HepG2 (cell line): ENCODE measurements at regions not wholly inside any gene's neighbourhood (a gene's known extent, or its start where the extent isn't known, plus 50 kb on each side); places are given as distances from the start of the nearest gene placed in this dataset.

Experiments
- IKZF4 ChIP-seq: sonication (generic); formaldehyde crosslinking; IDR thresholded peaks from 2 replicates; pipeline ENCODE4 v1.5.1; 2020; ENCODE audit warnings: borderline replicate concordance, mild to moderate bottlenecking, low read depth, missing genetic modification reagents; ENCODE audit errors: not compliant biosample characterization
- KLF11 ChIP-seq: IDR thresholded peaks from 2 replicates; pipeline ENCODE4 v1.6.1; 2016; ENCODE audit warnings: missing compliant biosample characterization
- KLF6 ChIP-seq: IDR thresholded peaks from 2 replicates; pipeline ENCODE4 v1.8.0; 2016; ENCODE audit warnings: missing biosample characterization, missing genetic modification reagents
- SIN3B ChIP-seq: fragments of 150-350 bp; IDR thresholded peaks from 2 replicates; pipeline ENCODE4 v1.6.1; 2014; ENCODE audit warnings: low read length
- SP4 ChIP-seq: sonication (generic); formaldehyde crosslinking; IDR thresholded peaks from 2 replicates; pipeline ENCODE4 v1.8.1; 2023; ENCODE audit warnings: mild to moderate bottlenecking, missing genetic modification reagents
- TOE1 ChIP-seq: sonication (generic); formaldehyde crosslinking; IDR thresholded peaks from 2 replicates; pipeline ENCODE4 v1.4.0; 2020; ENCODE audit warnings: mild to moderate bottlenecking, missing genetic modification reagents
- ZFYVE20 ChIP-seq: sonication (generic); formaldehyde crosslinking; IDR thresholded peaks from 2 replicates; pipeline ENCODE4 v1.8.0; 2023; ENCODE audit warnings: low read depth, mild to moderate bottlenecking, moderate library complexity, missing genetic modification reagents, borderline replicate concordance
- ZNF737 ChIP-seq: sonication (generic); formaldehyde crosslinking; IDR thresholded peaks from 2 replicates; pipeline ENCODE4 v1.5.0; 2020; ENCODE audit warnings: missing genetic modification reagents, mild to moderate bottlenecking, borderline replicate concordance
- ZNF788 ChIP-seq: sonication (generic); formaldehyde crosslinking; IDR thresholded peaks from 2 replicates; pipeline ENCODE4 v1.5.0; 2020; ENCODE audit warnings: mild to moderate bottlenecking, missing genetic modification reagents, borderline replicate concordance
- TF ChIP-seq, protein P1 (sequence below): sonication (generic); formaldehyde crosslinking; IDR thresholded peaks from 2 replicates; pipeline ENCODE4 v1.5.0; 2020; ENCODE audit warnings: mild to moderate bottlenecking, missing genetic modification reagents
- TF ChIP-seq, protein P2 (sequence below): IDR thresholded peaks from 2 replicates; pipeline ENCODE4 v1.6.1; 2018; ENCODE audit warnings: missing genetic modification reagents

DNA sequence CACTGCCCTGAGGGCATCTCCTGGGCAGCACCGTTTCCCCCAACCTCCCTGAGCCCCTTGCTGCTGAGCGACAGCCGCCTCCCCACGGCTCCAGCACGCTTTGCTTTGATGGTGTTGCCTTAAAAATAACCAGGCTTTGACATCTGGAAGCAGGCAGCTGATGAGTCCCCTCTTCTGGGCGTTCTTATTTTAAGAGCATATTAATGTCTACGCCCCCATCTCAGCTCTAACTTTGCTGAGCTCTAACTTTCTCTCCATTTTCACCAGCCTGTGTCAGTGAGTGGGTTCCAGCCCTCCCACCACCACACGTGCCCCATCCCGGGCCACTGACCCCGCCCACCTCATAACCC is 70.2 kb downstream of the ADRA2C start (continued):
- TF ChIP-seq ZNF737 (CRISPR knock-in tag) (no peak), TOE1 (CRISPR knock-in tag) (no peak), SP4 (CRISPR knock-in tag) (no peak), KLF6 (no peak), IKZF4 (CRISPR knock-in tag) (no peak), KLF11 (no peak), SIN3B (no peak), ZFYVE20 (no peak), ZNF788 (CRISPR knock-in tag) (no peak)
- TF ChIP-seq, protein P1, sequence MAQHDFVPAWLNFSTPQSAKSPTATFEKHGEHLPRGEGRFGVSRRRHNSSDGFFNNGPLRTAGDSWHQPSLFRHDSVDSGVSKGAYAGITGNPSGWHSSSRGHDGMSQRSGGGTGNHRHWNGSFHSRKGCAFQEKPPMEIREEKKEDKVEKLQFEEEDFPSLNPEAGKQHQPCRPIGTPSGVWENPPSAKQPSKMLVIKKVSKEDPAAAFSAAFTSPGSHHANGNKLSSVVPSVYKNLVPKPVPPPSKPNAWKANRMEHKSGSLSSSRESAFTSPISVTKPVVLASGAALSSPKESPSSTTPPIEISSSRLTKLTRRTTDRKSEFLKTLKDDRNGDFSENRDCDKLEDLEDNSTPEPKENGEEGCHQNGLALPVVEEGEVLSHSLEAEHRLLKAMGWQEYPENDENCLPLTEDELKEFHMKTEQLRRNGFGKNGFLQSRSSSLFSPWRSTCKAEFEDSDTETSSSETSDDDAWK, result no peak
- TF ChIP-seq, protein P2, sequence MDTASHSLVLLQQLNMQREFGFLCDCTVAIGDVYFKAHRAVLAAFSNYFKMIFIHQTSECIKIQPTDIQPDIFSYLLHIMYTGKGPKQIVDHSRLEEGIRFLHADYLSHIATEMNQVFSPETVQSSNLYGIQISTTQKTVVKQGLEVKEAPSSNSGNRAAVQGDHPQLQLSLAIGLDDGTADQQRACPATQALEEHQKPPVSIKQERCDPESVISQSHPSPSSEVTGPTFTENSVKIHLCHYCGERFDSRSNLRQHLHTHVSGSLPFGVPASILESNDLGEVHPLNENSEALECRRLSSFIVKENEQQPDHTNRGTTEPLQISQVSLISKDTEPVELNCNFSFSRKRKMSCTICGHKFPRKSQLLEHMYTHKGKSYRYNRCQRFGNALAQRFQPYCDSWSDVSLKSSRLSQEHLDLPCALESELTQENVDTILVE (CRISPR knock-in tag), result no peak
